ENCODE measurements at regions not wholly inside any gene's neighbourhood (a gene's known extent, or its start where the extent isn't known, plus 50 kb on each side); places are given as distances from the start of the nearest gene placed in this dataset.

DNA sequence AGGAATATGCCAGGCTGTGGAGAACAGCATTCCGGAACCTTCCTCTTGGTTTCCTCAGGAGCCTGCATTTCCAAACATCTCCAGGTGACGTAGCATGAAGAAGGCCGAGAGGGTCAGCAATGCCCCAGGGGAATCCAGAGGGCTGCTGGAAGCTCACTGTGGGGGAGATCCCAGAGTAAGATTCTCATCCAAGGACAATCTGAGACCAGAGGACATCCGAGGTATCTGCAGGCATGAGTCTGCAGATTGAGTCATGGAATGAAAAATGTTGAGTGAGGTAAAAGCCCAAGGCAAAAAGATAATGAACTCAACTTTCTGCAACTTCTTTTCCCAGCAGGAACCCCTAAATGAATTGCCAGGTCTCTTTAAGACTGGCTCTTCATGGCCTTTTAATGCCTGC is 73.5 kb downstream of the KIF4B start:
- TF ChIP-seq EZH2phosphoT487 (IDR thresholded peaks at IDR 0.05; ENCODE audit: borderline replicate concordance, low read depth, low read length): no peak
- TF ChIP-seq, protein P1, sequence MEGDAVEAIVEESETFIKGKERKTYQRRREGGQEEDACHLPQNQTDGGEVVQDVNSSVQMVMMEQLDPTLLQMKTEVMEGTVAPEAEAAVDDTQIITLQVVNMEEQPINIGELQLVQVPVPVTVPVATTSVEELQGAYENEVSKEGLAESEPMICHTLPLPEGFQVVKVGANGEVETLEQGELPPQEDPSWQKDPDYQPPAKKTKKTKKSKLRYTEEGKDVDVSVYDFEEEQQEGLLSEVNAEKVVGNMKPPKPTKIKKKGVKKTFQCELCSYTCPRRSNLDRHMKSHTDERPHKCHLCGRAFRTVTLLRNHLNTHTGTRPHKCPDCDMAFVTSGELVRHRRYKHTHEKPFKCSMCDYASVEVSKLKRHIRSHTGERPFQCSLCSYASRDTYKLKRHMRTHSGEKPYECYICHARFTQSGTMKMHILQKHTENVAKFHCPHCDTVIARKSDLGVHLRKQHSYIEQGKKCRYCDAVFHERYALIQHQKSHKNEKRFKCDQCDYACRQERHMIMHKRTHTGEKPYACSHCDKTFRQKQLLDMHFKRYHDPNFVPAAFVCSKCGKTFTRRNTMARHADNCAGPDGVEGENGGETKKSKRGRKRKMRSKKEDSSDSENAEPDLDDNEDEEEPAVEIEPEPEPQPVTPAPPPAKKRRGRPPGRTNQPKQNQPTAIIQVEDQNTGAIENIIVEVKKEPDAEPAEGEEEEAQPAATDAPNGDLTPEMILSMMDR (conservative IDR thresholded peaks at IDR 0.05; ENCODE audit: low read length): no peak
